A673 (cell line): ENCODE measurements at regions not wholly inside any gene's neighbourhood (a gene's known extent, or its start where the extent isn't known, plus 50 kb on each side); places are given as distances from the start of the nearest gene placed in this dataset.

Source experiments
- BruUV-seq: library from RNA; stranded (reverse); fragments of 400-500 nt; replicated peaks from 2 replicates; lab custom pipeline; 2021; lab: Mats Ljungman, UMichigan
- CTCF ChIA-PET: fragments of 300-600 bp; sonication (Branson Sonifier 250); formaldehyde crosslinking; loops from one replicate; lab custom pipeline; 2022; ENCODE audit warnings: antibody characterized with exemption; lab: Charles Lee
- POLR2A ChIA-PET: fragments of 300-600 bp; sonication (Branson Sonifier 250); formaldehyde crosslinking; loops from one replicate; lab custom pipeline; 2022; ENCODE audit warnings: antibody characterized with exemption; ENCODE audit not compliant: low non-redundant PET; lab: Charles Lee
- DNase-seq: peaks from one replicate; pipeline ENCODE4 v3.0.0-alpha.2; 2015; ENCODE audit warnings: low spot score
- H3K27ac ChIP-seq: fragments of 200-600 bp; sonication (generic); 2 replicates; pipeline ENCODE4 v1.5.1; 2016; ENCODE audit warnings: mixed run types, low read depth, mild to moderate bottlenecking, mixed read lengths, antibody characterized with exemption, low read length; ENCODE audit not compliant: poor library complexity, severe bottlenecking
- H3K27me3 ChIP-seq: fragments of 200-600 bp; sonication (generic); replicated peaks from 2 replicates; pipeline ENCODE4 v1.6.1; 2017; ENCODE audit warnings: mixed run types, low read depth, mild to moderate bottlenecking, mixed read lengths, antibody characterized with exemption, low read length; ENCODE audit not compliant: insufficient read depth, poor library complexity
- H3K36me3 ChIP-seq: fragments of 200-600 bp; sonication (generic); 2 replicates; pipeline ENCODE4 v1.6.1; 2016; ENCODE audit warnings: mixed run types, mild to moderate bottlenecking, mixed read lengths, antibody characterized with exemption, low read length; ENCODE audit not compliant: insufficient read depth, poor library complexity, severe bottlenecking
- H3K4me1 ChIP-seq: fragments of 200-600 bp; sonication (generic); 2 replicates; pipeline ENCODE4 v1.6.1; 2017; ENCODE audit warnings: mixed run types, mild to moderate bottlenecking, mixed read lengths, antibody characterized with exemption, low read length; ENCODE audit not compliant: insufficient read depth, poor library complexity, severe bottlenecking
- H3K4me3 ChIP-seq: fragments of 200-600 bp; sonication (generic); 2 replicates; pipeline ENCODE4 v1.5.1; 2016; ENCODE audit warnings: low read depth, mixed run types, mild to moderate bottlenecking, mixed read lengths, low read length; ENCODE audit not compliant: poor library complexity, severe bottlenecking
- H3K9me3 ChIP-seq: fragments of 200-600 bp; sonication (generic); 2 replicates; pipeline ENCODE4 v1.6.1; 2016; ENCODE audit warnings: mixed run types, low read depth, mild to moderate bottlenecking, mixed read lengths, antibody characterized with exemption, low read length; ENCODE audit not compliant: poor library complexity, severe bottlenecking
- CTCF ChIP-seq: fragments of 300-800, 200-600 bp; sonication (generic); conservative IDR thresholded peaks from 2 replicates; pipeline ENCODE4 v1.5.1; 2017; ENCODE audit warnings: low read depth, mild to moderate bottlenecking, antibody characterized with exemption, low read length, moderate library complexity, mixed read lengths
- EZH2 ChIP-seq: fragments of 200-600 bp; sonication (generic); IDR thresholded peaks from 2 replicates; pipeline ENCODE4 v1.6.1; 2017; ENCODE audit warnings: borderline replicate concordance, low read depth, mild to moderate bottlenecking, mixed read lengths, antibody characterized with exemption, low read length; ENCODE audit not compliant: poor library complexity, severe bottlenecking
- intact Hi-C: fragments of 100-400 bp; cut with micrococcal nuclease; formaldehyde crosslinking; loops from one replicate; pipeline ENCODE4 v1.10.0; 2022; ENCODE audit not compliant: unreplicated experiment

- Histone ChIP-seq H3K27me3 (no peaks in the 10 kb centered on the region), H3K36me3 (no peaks in the 10 kb centered on the region), H3K4me3 (no peak overlapping the region), H3K4me1 (no peaks in the 10 kb centered on the region), H3K27ac (no peak overlapping the region), H3K9me3 (no peaks in the 10 kb centered on the region)
- CTCF ChIA-PET = no interaction called here
- no peak for DNase-seq
- BruUV-seq = no TSS peak
- intact Hi-C loops = no loop called here
- TF ChIP-seq EZH2 (no peak), CTCF (no peak)
- POLR2A ChIA-PET = no interaction called here
Observed at GRCh38 chr2:207275779-207276178, 110.0 kb upstream of the KLF7 start.

GRCh38 chr2:207276248-207276647 is 110.5 kb upstream of the KLF7 start:
- BruUV-seq = no TSS peak
- Histone ChIP-seq H3K9me3 (no peaks in the 10 kb centered on the region), H3K27me3 (no peaks in the 10 kb centered on the region), H3K36me3 (no peaks in the 10 kb centered on the region), H3K4me1 (no peaks in the 10 kb centered on the region), H3K27ac (no peak overlapping the region), H3K4me3 (no peak overlapping the region)
- no peak for DNase-seq
- ChIA-PET CTCF (no interaction called here), POLR2A (no interaction called here)
- intact Hi-C loops = no loop called here
- TF ChIP-seq EZH2 = no peak
- no peak for TF ChIP-seq CTCF

GRCh38 chr2:207276858-207277257 is 111.1 kb upstream of the KLF7 start:
- intact Hi-C loops = no loop called here
- Histone ChIP-seq H3K27me3 (no peaks in the 10 kb centered on the region), H3K27ac (no peak overlapping the region), H3K4me1 (no peaks in the 10 kb centered on the region), H3K36me3 (no peaks in the 10 kb centered on the region), H3K9me3 (no peaks in the 10 kb centered on the region), H3K4me3 (no peak overlapping the region)
- POLR2A ChIA-PET = no interaction called here
- DNase-seq = no peak
- no TSS peak for BruUV-seq
- TF ChIP-seq CTCF = no peak
- no peak for TF ChIP-seq EZH2
- CTCF ChIA-PET = no interaction called here
